ENCODE measurements at regions not wholly inside any gene's neighbourhood (a gene's known extent, or its start where the extent isn't known, plus 50 kb on each side); places are given as distances from the start of the nearest gene placed in this dataset.

GRCh38 chr6:4439159-4439558 lies 303.8 kb upstream of the ECI2 start:
- intact Hi-C loops (cut with micrococcal nuclease; ENCODE audit: unreplicated experiment), result no loop called here
- TF ChIP-seq POLR2AphosphoS5 (IDR thresholded peaks at IDR 0.05; ENCODE audit: low read depth, low read length), result no peak
- no peak for TF ChIP-seq REST (IDR thresholded peaks at IDR 0.05; ENCODE audit: insufficient read depth in 1 of 2, low read depth in 2 of 2, low read length in 1 of 2)
- no peak for TF ChIP-seq SIN3A (IDR thresholded peaks at IDR 0.05; ENCODE audit: borderline replicate concordance, insufficient read depth, low read depth, low read length)
- no peak for TF ChIP-seq CTCF (IDR thresholded peaks at IDR 0.05)
- no peak for TF ChIP-seq TCF7L2 (IDR thresholded peaks at IDR 0.05; ENCODE audit: low read depth, low read length)

GRCh38 chr6:4437342-4437741 lies 302.0 kb upstream of the ECI2 start:
- H3K27ac ChIP-seq (ENCODE audit: low read length), result no peak overlapping the region

More at GRCh38 chr6:4439159-4439558, 303.8 kb upstream of the ECI2 start:
- DNase-seq (ENCODE audit: low read depth, low spot score), result no peak
- Histone ChIP-seq H3K9me3 (ENCODE audit: control insufficient read depth, insufficient read depth, low read depth, low read length) (no peaks in the 10 kb centered on the region), H3K36me3 (ENCODE audit: control insufficient read depth, insufficient read depth, low read length) (no peaks in the 10 kb centered on the region), H3K27me3 (ENCODE audit: control insufficient read depth, insufficient read depth, low read length) (no peaks in the 10 kb centered on the region), H3K4me1 (ENCODE audit: control insufficient read depth, insufficient read depth, low read length) (no peaks in the 10 kb centered on the region), H3K4me3 (ENCODE audit: low read depth in 2 of 2, low read length in 2 of 2) (no peak overlapping the region), H3K27ac (ENCODE audit: low read length) (no peak overlapping the region)
- CTCF ChIA-PET, result no interaction called here
- POLR2A ChIA-PET, result no interaction called here
- BruUV-seq (replicated peaks), result no TSS peak
- ATAC-seq, result no peak
- in situ Hi-C loops (cut with HindIII; ENCODE audit: low pct_unique_long_range_greater_than_20kb, low sequenced_read_pairs), result no loop called here

More at GRCh38 chr6:4437342-4437741, 302.0 kb upstream of the ECI2 start:
- Histone ChIP-seq H3K9me3 (ENCODE audit: control insufficient read depth, insufficient read depth, low read depth, low read length) (no peaks in the 10 kb centered on the region), H3K4me3 (ENCODE audit: low read depth in 2 of 2, low read length in 2 of 2) (no peak overlapping the region), H3K27me3 (ENCODE audit: control insufficient read depth, insufficient read depth, low read length) (no peaks in the 10 kb centered on the region), H3K4me1 (ENCODE audit: control insufficient read depth, insufficient read depth, low read length) (no peaks in the 10 kb centered on the region), H3K36me3 (ENCODE audit: control insufficient read depth, insufficient read depth, low read length) (no peaks in the 10 kb centered on the region)
- intact Hi-C loops (cut with micrococcal nuclease; ENCODE audit: unreplicated experiment) (no loop called here), in situ Hi-C loops (cut with HindIII; ENCODE audit: low pct_unique_long_range_greater_than_20kb, low sequenced_read_pairs) (no loop called here)
- BruUV-seq (replicated peaks), result no TSS peak
- ChIA-PET POLR2A (no interaction called here), CTCF (no interaction called here)
- no peak for DNase-seq (ENCODE audit: low read depth, low spot score)
- TF ChIP-seq CTCF (IDR thresholded peaks at IDR 0.05), result no peak
- no peak for TF ChIP-seq TCF7L2 (IDR thresholded peaks at IDR 0.05; ENCODE audit: low read depth, low read length)
- no peak for TF ChIP-seq POLR2AphosphoS5 (IDR thresholded peaks at IDR 0.05; ENCODE audit: low read depth, low read length)
- no peak for TF ChIP-seq REST (IDR thresholded peaks at IDR 0.05; ENCODE audit: insufficient read depth in 1 of 2, low read depth in 2 of 2, low read length in 1 of 2)
- TF ChIP-seq SIN3A (IDR thresholded peaks at IDR 0.05; ENCODE audit: borderline replicate concordance, insufficient read depth, low read depth, low read length), result no peak
- no peak for ATAC-seq

Measured in Panc1 (cell line).